ENCODE measurements at regions not wholly inside any gene's neighbourhood (a gene's known extent, or its start where the extent isn't known, plus 50 kb on each side); places are given as distances from the start of the nearest gene placed in this dataset.
A peak's percentile ranks its signal among the peaks of the same experiment; 100 is the strongest.

DNA sequence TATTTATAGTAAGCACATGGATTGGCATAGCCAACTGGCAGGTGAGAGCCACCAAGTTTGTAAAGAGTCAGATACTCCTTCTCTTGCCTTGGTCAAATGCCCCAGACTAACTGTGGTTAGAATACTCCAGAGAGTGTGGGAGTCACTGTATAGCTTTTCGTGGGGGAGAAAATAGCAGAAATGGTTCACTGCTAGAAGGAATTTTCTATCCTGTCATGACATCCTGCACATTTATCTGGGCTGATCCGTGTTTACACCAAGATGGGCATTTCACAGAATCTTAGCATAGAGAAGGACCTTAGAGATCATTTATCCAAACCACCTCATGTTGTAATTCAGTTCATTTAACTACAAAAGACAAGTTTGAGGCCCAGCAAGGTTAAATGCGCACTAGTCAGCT is 460.8 kb downstream of the ENC1 start:
- no peak for DNase-seq (ENCODE audit: low read depth in 4 of 4, low spot score in 3 of 4)

DNA sequence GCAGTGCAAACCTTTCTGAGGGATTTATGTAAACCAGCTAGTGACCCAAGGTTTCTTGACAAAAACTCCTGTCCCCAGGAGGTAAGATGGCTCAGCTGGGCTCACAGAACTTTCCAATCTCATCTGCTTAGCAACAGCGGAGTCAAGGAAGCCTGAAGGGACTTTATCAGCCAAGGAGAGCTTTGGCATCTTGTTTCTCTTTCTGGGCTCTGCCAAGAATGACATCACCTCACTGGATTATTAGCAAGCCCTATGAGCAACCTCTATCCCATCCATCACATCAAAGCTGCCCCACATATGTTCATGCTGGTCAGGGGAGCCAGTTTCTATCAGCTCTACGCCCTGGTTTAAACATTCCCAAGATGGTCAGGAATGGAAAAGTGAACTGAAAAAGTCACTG is 461.3 kb downstream of the ENC1 start:
- DNase-seq (ENCODE audit: low read depth in 4 of 4, low spot score in 3 of 4): no peak

DNA sequence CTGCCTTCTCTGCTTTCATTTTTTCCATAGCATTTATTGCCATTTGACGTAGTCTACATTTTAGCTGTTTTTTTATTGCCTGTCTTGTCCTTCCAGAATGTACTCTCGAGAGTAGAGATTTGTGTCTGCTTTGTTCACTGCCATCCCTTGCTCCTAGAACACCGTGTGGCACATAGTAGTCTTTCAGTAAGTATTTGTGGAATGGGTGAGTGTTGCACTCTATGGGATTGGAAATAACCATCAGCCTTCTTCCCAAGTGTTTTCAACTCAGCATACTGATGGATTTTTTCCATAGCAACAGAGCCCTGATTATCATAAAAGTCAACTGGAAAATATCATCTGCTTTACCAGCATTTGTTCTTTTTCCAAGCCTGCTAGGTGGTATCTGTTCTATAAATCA is 462.6 kb downstream of the ENC1 start:
- no peak for DNase-seq (ENCODE audit: low read depth in 4 of 4, low spot score in 3 of 4)

DNA sequence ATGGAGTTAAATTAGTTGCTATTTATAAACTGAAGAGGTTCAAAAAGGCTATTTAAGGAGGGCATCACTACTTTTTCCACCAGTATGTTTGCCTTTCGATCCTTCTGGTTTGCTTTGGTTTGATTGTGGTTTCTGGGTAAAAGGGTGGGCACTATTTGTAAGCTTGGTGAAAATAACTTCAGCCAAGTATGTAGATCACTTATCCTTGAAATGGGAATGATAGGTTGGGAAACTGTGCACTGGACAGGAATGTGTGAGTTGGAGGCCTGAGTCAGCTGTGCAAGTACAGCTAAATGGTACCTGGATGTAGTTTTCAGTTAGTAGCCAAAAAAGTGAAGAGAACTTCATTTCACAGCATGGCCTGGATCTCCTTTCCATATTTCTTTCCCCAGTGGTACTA is 466.2 kb downstream of the ENC1 start:
- DNase-seq (ENCODE audit: low read depth in 4 of 4, low spot score in 3 of 4): no peak

- DNase-seq (ENCODE audit: low read depth in 4 of 4, low spot score in 3 of 4): no peak
Measured at GRCh38 chr5:74173665-74174064, 466.9 kb downstream of the ENC1 start.

GRCh38 chr5:74173241-74173640 is 467.3 kb downstream of the ENC1 start:
- no peak for DNase-seq (ENCODE audit: low read depth in 4 of 4, low spot score in 3 of 4)

DNA sequence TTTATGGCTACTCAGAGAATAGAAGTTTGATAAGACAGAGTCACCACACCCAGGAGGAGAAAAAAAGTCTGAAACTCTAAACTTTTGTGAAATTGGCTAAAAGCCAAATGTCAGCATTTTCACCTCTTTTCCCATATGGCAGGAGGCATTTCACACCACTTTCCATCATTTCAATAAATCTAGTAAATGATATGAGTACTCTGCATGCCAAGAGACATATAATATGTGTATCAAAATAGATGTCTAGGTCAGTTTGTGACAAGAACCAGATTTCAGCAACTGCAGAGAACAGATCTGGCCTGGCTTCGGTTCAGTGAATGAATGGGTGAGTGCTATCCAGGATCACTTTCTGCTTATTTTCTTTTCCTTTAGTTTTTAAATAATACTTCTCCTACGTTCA is 470.8 kb downstream of the ENC1 start:
- peak in 2 of 4 donors; percentile 20 to 28 for DNase-seq (ENCODE audit: low read depth in 4 of 4, low spot score in 3 of 4)

DNA sequence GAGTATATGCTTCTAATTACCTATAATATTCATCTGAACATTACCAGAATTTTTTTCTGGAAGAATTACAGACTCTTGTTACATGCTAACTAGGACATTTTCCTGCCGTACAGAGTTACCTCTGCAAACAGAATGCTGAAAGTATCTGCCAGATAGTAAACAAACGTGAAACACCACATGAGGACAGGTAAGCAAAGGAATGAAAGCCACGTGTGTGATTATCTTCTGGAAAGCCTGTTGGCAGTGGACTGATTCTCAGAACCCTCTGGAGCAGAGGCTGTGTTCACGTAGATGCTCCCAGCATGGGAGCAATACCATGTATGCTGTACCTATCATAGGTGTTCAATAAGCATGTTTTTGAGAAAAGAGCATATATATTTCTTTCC is 472.6 kb downstream of the ENC1 start:
- DNase-seq (ENCODE audit: low read depth in 4 of 4, low spot score in 3 of 4): no peak

DNA sequence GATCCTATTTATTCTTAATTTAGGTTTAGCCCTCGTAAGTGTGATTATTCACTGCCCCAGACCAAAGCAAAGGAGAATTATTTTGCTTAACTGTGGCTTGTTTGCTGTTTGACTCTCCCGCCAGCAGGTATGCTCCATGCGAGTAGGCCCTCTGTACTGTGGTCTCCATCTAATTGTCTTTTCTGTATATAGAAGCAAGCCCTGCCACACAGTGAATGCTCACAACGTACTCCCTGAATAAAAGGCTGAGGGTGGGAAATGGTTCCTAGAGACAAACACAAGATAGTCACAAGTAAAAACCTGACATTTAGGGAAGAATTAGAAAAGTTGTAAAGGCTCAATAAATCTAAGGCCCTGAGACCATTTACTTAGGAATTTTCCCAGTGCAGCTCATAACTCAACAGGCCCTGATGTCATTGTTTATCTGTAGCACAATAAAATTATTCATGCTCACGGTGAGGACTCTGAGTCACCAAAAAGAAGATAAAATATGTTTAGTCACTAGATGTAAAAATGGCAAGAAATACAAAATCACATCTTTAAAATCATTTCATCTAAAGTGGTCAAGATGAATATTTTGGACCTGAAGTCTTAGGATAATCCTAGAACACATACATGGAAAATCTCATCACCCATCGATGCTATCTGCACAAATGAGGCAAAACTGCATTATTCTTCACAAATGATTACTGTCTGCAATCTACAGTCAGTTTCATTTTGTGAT is 473.2 kb downstream of the ENC1 start:
- DNase-seq (ENCODE audit: low read depth in 4 of 4, low spot score in 3 of 4): no peak

DNA sequence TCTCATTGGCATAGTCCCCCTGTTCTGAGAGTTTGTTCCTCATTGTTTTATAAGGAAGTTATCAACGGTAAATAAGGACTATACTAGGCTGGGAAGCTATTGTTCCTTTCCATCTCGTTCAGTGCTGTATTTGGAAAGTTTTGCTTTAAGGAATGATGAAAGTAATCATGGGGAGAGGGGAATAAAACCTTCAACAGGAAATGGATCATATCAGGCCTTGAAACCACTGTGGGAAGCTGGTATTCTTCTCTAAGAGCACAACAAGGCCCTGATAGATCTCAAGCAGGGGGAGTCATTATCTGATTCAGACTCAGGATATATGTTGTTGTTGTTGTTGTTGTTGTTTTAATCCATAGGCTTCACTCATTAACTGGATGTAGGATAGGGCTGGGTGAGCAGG is 474.5 kb downstream of the ENC1 start:
- DNase-seq (ENCODE audit: low read depth in 4 of 4, low spot score in 3 of 4): no peak

- no peak for DNase-seq (ENCODE audit: low read depth in 4 of 4, low spot score in 3 of 4)
Measured at GRCh38 chr5:74164725-74165235, 475.7 kb downstream of the ENC1 start.

- DNase-seq (ENCODE audit: low read depth in 4 of 4, low spot score in 3 of 4): no peak
Measured at GRCh38 chr5:74162524-74162923, 478.0 kb downstream of the ENC1 start.

DNA sequence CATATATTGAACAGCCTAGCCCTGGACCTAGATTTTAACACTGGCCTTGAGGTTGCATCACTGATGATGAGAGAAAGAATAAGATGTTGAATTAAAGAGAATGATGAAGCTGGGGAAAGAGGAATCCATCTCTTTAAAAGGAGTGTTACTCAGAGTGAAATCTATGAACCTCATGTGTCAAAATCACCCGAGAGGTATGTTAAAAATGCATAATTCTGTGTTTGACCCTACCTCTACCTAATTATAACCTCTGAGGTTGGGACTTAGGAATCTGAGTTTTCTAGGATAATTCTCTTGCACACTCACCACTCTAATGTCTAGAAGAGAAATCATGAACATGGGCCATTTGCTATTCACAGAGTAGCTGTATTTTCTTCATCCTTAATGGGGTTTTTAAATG is 479.4 kb downstream of the ENC1 start:
- no peak for DNase-seq (ENCODE audit: low read depth in 4 of 4, low spot score in 3 of 4)

GRCh38 chr5:74156728-74157383 is 483.7 kb downstream of the ENC1 start:
- no peak for DNase-seq (ENCODE audit: low read depth in 4 of 4, low spot score in 3 of 4)

GRCh38 chr5:74155501-74155900 is 485.0 kb downstream of the ENC1 start:
- DNase-seq (ENCODE audit: low read depth in 4 of 4, low spot score in 3 of 4): no peak

DNA sequence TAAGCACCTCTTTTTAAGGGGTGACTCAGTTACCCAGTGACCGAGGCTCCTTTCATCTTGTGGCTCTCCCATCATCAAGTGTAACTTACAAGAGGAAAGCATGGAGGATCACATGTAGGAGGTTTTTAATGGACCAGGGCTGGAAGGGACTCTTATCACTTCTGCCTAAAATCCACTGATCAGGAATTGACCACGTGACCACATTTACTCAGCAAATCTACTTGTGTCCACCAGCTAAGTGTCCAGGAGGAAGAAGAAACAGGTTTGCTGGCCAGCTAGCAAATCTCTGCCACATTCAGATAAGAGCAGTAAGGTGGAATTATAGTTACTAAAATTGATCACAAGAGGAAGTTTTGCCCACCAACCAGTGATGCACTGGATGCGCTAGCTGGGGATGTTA is 486.0 kb downstream of the ENC1 start:
- DNase-seq (ENCODE audit: low read depth in 4 of 4, low spot score in 3 of 4): no peak

- DNase-seq (ENCODE audit: low read depth in 4 of 4, low spot score in 3 of 4): no peak
Measured at GRCh38 chr5:74153255-74153790, 487.2 kb downstream of the ENC1 start.

DNA sequence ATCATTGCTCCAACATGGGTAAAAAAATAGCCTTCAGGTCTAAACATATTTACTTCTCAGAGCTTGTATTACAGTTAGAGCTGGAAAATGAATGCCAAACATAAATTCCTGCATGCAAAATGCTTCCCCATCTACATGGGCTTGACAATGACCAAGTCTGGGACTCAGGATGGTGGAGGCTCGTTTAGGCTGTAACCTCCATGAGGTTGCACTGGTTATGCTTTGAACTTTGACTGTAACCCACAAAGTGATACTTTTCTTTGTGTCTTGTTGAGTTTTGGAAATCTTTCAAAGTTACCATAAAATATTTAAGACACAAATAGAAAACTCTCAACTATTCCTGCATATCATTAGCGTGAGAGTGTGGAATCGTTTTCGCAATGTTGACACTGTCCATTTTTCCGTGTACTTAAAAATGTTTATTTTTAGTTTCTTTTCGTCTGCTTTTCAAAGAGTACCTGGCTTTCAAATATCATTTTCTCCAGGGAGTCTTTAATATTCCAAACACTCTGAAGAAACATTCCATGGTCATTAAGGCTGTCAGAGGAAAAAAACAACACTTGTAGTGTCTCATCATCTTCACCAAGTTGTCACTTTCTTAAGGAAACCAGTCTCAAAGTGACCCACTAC is 487.8 kb downstream of the ENC1 start:
- no peak for DNase-seq (ENCODE audit: low read depth in 4 of 4, low spot score in 3 of 4)

GRCh38 chr5:74152136-74152535 is 488.4 kb downstream of the ENC1 start:
- no peak for DNase-seq (ENCODE audit: low read depth in 4 of 4, low spot score in 3 of 4)

GRCh38 chr5:74149395-74149794 is 491.1 kb downstream of the ENC1 start:
- no peak for DNase-seq (ENCODE audit: low read depth in 4 of 4, low spot score in 3 of 4)

- DNase-seq (ENCODE audit: low read depth in 4 of 4, low spot score in 3 of 4): no peak
Measured at GRCh38 chr5:74148321-74148720, 492.2 kb downstream of the ENC1 start.

GRCh38 chr5:74146796-74147195 is 493.7 kb downstream of the ENC1 start:
- DNase-seq (ENCODE audit: low read depth in 4 of 4, low spot score in 3 of 4): peak in 1 of 4 donors; percentile 27
